BJ (cell line): ENCODE measurements at regions not wholly inside any gene's neighbourhood (a gene's known extent, or its start where the extent isn't known, plus 50 kb on each side); places are given as distances from the start of the nearest gene placed in this dataset.
A peak's percentile ranks its signal among the peaks of the same experiment; 100 is the strongest.

ENCODE experiments used
- CTCF ChIA-PET: fragments of 350-600 bp; formaldehyde crosslinking; extraction: SDS; loops from one replicate; lab custom pipeline; 2021; ENCODE audit warnings: antibody characterized with exemption, inconsistent platforms; lab: Yijun Ruan, JAX
- POLR2A ChIA-PET: fragments of 300-600 bp; sonication (Branson Sonifier 250); formaldehyde crosslinking; extraction: SDS; loops from one replicate; lab custom pipeline; 2021; ENCODE audit warnings: antibody characterized with exemption; lab: Charles Lee
- DNase-seq: peaks from one replicate; pipeline ENCODE4 v3.0.0-alpha.2; 2011; ENCODE audit warnings: low read depth
- H3K27me3 ChIP-seq: 2 replicates; pipeline ENCODE4 v1.6.0; 2011; ENCODE audit warnings: low read length; ENCODE audit not compliant: control insufficient read depth, insufficient read depth
- H3K36me3 ChIP-seq: 2 replicates; pipeline ENCODE4 v1.5.1; 2011; ENCODE audit warnings: low read length; ENCODE audit not compliant: control insufficient read depth, insufficient read depth
- H3K4me3 ChIP-seq: 2 replicates; pipeline ENCODE4 v1.5.1; 2011; ENCODE audit warnings: low read depth, mild to moderate bottlenecking, control low read depth, low read length
- TF ChIP-seq, protein P1 (sequence below): IDR thresholded peaks from 2 replicates; pipeline ENCODE4 v1.5.1; 2011; ENCODE audit warnings: low read depth, mild to moderate bottlenecking, control low read depth, inconsistent platforms, low read length, moderate library complexity; ENCODE audit not compliant: insufficient read depth

DNA sequence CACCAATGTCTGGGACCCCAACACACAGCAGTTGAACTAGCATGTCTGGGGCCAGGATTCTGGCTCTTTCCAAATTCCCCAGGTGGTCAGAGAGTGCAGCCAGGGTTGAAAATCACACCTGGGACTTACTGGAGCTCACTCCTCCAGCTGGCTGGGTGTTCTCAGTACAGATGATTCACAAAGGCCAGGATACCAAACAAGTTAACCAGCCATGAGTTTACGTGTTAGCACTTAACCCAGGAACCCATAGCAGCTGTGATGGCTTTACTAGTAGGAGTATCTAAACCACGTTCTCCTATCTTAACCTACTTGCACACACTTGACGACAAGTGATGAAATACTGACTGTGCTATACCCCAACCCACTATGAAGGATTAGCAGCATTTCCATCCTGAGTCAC, 222.8 kb downstream of the FBXO15 start:
- TF ChIP-seq, protein P1, sequence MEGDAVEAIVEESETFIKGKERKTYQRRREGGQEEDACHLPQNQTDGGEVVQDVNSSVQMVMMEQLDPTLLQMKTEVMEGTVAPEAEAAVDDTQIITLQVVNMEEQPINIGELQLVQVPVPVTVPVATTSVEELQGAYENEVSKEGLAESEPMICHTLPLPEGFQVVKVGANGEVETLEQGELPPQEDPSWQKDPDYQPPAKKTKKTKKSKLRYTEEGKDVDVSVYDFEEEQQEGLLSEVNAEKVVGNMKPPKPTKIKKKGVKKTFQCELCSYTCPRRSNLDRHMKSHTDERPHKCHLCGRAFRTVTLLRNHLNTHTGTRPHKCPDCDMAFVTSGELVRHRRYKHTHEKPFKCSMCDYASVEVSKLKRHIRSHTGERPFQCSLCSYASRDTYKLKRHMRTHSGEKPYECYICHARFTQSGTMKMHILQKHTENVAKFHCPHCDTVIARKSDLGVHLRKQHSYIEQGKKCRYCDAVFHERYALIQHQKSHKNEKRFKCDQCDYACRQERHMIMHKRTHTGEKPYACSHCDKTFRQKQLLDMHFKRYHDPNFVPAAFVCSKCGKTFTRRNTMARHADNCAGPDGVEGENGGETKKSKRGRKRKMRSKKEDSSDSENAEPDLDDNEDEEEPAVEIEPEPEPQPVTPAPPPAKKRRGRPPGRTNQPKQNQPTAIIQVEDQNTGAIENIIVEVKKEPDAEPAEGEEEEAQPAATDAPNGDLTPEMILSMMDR, result no peak
- ChIA-PET CTCF (interaction anchor here (0.6 kb wide), 1 partner anchor 178 kb away, joined by 5 read pairs; no protein-coding TSS in a partner anchor), POLR2A (no interaction called here)
- H3K36me3 ChIP-seq, result no peaks in the 10 kb centered on the region
- H3K4me3 ChIP-seq, result no peak overlapping the region
- H3K27me3 ChIP-seq, result no peaks in the 10 kb centered on the region
- no peak for DNase-seq

DNA sequence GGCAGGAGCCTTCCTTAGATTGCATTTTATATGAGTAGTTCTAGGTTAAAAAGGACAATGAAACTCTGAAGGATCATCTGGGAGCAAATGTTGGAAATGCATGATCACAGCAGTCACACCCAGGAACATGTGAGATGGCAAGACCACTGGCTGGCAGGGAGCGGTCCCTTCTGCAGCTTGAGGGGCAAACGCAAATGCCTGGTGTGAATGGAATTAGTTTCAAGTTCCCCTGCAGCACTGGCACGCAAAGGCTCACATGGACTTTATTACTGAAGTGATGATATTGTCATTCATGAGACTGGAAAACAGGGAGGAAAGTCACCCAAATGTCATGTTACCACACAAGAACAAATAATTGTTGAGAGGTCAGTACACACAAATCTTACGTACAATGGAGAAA, 223.3 kb downstream of the FBXO15 start:
- ChIA-PET CTCF (no interaction called here), POLR2A (no interaction called here)
- TF ChIP-seq, protein P1, result no peak
- Histone ChIP-seq H3K4me3 (no peak overlapping the region), H3K27me3 (no peaks in the 10 kb centered on the region), H3K36me3 (no peaks in the 10 kb centered on the region)
- no peak for DNase-seq

DNA sequence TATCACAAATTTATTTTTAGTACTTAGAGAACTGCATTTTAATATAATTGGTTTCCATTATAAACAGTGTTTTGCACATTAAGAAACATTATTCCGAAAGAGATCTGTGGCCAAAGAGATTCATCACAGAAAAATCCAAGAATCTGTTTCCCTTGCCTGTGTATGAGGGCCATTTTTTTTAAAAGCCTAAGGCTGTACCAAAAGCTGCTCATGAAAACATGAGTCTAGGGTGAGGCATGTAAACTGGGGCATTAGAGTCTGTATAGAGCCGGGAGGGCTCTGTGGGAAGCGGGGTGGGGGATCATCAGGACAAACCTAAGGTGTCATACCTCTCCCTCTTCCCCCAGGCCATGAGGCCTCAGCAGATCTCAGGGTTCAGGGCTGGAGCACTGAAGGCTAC, 223.8 kb downstream of the FBXO15 start:
- Histone ChIP-seq H3K4me3 (no peak overlapping the region), H3K36me3 (no peaks in the 10 kb centered on the region), H3K27me3 (no peaks in the 10 kb centered on the region)
- peak; percentile 54 for DNase-seq
- ChIA-PET POLR2A (no interaction called here), CTCF (no interaction called here)
- TF ChIP-seq, protein P1, result no peak

DNA sequence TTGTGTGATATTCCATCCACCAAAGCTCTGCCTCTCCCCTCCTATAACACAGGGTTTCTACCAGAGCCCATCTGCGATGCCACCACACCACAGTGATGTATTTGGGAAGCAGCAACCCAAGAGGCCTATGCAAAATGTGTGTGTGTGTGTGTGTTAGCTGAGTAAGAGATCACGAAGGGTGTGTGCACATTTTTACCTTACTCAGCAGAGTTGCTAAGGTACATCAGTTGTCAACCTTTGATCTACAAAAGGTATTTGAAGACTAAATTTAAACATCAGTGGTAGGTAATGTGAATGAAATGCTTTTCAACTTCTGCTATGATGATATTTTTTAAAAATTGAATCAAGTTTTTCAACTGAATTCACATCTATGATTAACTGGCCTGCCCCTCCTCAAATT, 227.6 kb downstream of the FBXO15 start:
- ChIA-PET POLR2A (no interaction called here), CTCF (interaction anchor here (1.0 to 1.1 kb wide), 3 partner anchors 10 to 63 kb away, joined by 3 read pairs; no protein-coding TSS in a partner anchor)
- Histone ChIP-seq H3K4me3 (no peak overlapping the region), H3K36me3 (no peaks in the 10 kb centered on the region), H3K27me3 (no peaks in the 10 kb centered on the region)
- DNase-seq, result no peak
- TF ChIP-seq, protein P1, result no peak

DNA sequence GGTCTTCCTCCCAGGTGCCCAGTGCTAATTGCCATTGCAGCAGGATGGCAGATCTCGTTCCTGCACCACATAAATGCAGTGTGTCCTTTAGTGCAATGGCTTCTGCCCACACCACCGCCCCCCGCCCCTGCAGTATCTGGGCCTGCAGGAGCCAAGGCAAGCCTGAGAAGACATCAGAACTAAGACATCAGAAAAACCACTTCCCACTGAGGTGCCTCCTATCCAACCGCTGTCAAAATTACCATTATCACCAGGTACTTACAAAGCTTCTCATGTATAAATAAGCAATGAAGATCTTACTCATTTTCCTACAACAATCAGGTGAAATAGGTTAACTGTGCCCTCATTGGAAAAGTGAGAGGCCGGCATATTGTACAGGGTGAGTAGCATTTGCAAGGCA, 228.8 kb downstream of the FBXO15 start:
- Histone ChIP-seq H3K27me3 (no peaks in the 10 kb centered on the region), H3K4me3 (no peak overlapping the region), H3K36me3 (no peaks in the 10 kb centered on the region)
- TF ChIP-seq, protein P1, result no peak
- DNase-seq, result no peak
- ChIA-PET CTCF (interaction anchor here (1.1 kb wide), 1 partner anchor 14 kb away, joined by 3 read pairs; no protein-coding TSS in a partner anchor), POLR2A (no interaction called here)
